AG10803 (cell line): ENCODE measurements at regions not wholly inside any gene's neighbourhood (a gene's known extent, or its start where the extent isn't known, plus 50 kb on each side); places are given as distances from the start of the nearest gene placed in this dataset.

Experiments used
- DNase-seq: peaks from one replicate; pipeline ENCODE4 v3.0.0; 2010; ENCODE audit warnings: low read depth
- H3K4me3 ChIP-seq: 2 replicates; pipeline ENCODE4 v1.5.1; 2011; ENCODE audit warnings: mild to moderate bottlenecking, low read length, control low read depth
- CTCF ChIP-seq: conservative IDR thresholded peaks from 2 replicates; pipeline ENCODE4 v1.5.1; 2011; ENCODE audit warnings: mild to moderate bottlenecking, low read length, control low read depth, inconsistent platforms

GRCh38 chr4:81355136-81355535, 116.6 kb downstream of the RASGEF1B start:
- H3K4me3 ChIP-seq, result no peak overlapping the region
- no peak for DNase-seq
- TF ChIP-seq CTCF, result no peak

- DNase-seq, result peak; percentile 37
- TF ChIP-seq CTCF, result no peak
- no peak overlapping the region for H3K4me3 ChIP-seq
Measured at GRCh38 chr4:81353861-81354260, 117.8 kb downstream of the RASGEF1B start.

- no peak for TF ChIP-seq CTCF
- peak; percentile 78 for DNase-seq
- H3K4me3 ChIP-seq, result no peak overlapping the region
Measured at GRCh38 chr4:81352446-81352835, 119.3 kb downstream of the RASGEF1B start.

GRCh38 chr4:81351654-81352445, 119.9 kb downstream of the RASGEF1B start:
- peak; percentile 77 for DNase-seq
- no peak overlapping the region; the same call in 1 of the 2 replicates for H3K4me3 ChIP-seq
- peak; percentile 90 for TF ChIP-seq CTCF

- no peak for DNase-seq
- no peak overlapping the region for H3K4me3 ChIP-seq
- TF ChIP-seq CTCF, result no peak
Measured at GRCh38 chr4:81350040-81350439, 121.7 kb downstream of the RASGEF1B start.

GRCh38 chr4:81348778-81349094, 123.0 kb downstream of the RASGEF1B start:
- no peak for DNase-seq
- H3K4me3 ChIP-seq, result no peak overlapping the region
- no peak for TF ChIP-seq CTCF

GRCh38 chr4:81348086-81348777, 123.5 kb downstream of the RASGEF1B start:
- no peak for TF ChIP-seq CTCF
- no peak for DNase-seq
- no peak overlapping the region for H3K4me3 ChIP-seq
